OCI-LY3 (cell line): ENCODE measurements at regions not wholly inside any gene's neighbourhood (a gene's known extent, or its start where the extent isn't known, plus 50 kb on each side); places are given as distances from the start of the nearest gene placed in this dataset.

Source experiments
- H2AFZ ChIP-seq: fragments of 200-600, 300-600 bp; shearing (Covaris generic); 2 replicates; pipeline ENCODE4 v1.6.0; 2014; ENCODE audit warnings: antibody characterized with exemption, low read depth, low read length
- H3K27ac ChIP-seq: fragments of 200-600, 300-600 bp; sonication (generic); 2 replicates; pipeline ENCODE4 v1.5.1; 2014; ENCODE audit warnings: mild to moderate bottlenecking, low read length, moderate library complexity, mixed read lengths
- H3K27me3 ChIP-seq: fragments of 200-600, 300-600 bp; sonication (generic); 2 replicates; pipeline ENCODE4 v1.6.1; 2014; ENCODE audit warnings: low read depth, low read length, mixed read lengths
- H3K36me3 ChIP-seq: fragments of 200-600, 300-600 bp; sonication (generic); replicated peaks from 2 replicates; pipeline ENCODE3; 2014; ENCODE audit warnings: low read depth, low read length, mixed read lengths
- H3K4me1 ChIP-seq: fragments of 300-600, 200-600 bp; sonication (generic); 2 replicates; pipeline ENCODE4 v1.6.1; 2014; ENCODE audit warnings: low read length, mixed read lengths
- H3K4me2 ChIP-seq: fragments of 200-600, 300-600 bp; sonication (generic); 2 replicates; pipeline ENCODE4 v1.6.1; 2014; ENCODE audit warnings: low read length, mixed read lengths
- H3K4me3 ChIP-seq: fragments of 300-600, 200-600 bp; sonication (generic); 2 replicates; pipeline ENCODE4 v1.5.1; 2014; ENCODE audit warnings: antibody characterized with exemption, mild to moderate bottlenecking, low read length, moderate library complexity
- H3K79me2 ChIP-seq: fragments of 300-600, 200-600 bp; shearing (Covaris generic); 2 replicates; pipeline ENCODE4 v1.6.1; 2014; ENCODE audit warnings: mild to moderate bottlenecking, low read length, mixed read lengths
- H3K9ac ChIP-seq: fragments of 300-600, 200-600 bp; shearing (Covaris generic); 2 replicates; pipeline ENCODE4 v1.6.0; 2014; ENCODE audit warnings: mild to moderate bottlenecking, low read length, moderate library complexity
- H3K9me3 ChIP-seq: fragments of 200-600, 300-600 bp; shearing (Covaris generic); 2 replicates; pipeline ENCODE4 v1.6.1; 2014; ENCODE audit warnings: low read length, mixed read lengths; ENCODE audit not compliant: insufficient read depth
- H4K20me1 ChIP-seq: fragments of 200-600, 300-600 bp; sonication (generic); 2 replicates; pipeline ENCODE4 v1.6.1; 2016; ENCODE audit warnings: low read length, mixed read lengths; ENCODE audit not compliant: insufficient read depth
- EZH2phosphoT487 ChIP-seq: fragments of 200-600 bp; shearing (Covaris generic); IDR thresholded peaks from 2 replicates; pipeline ENCODE4 v1.6.1; 2018; ENCODE audit warnings: antibody characterized with exemption, mixed run types, low read depth
- TF ChIP-seq, protein P1 (sequence below): fragments of 200-600, 300-600 bp; sonication (generic); IDR thresholded peaks from 2 replicates; pipeline ENCODE4 v1.5.1; 2014; ENCODE audit warnings: antibody characterized with exemption, low read length, low read depth

DNA sequence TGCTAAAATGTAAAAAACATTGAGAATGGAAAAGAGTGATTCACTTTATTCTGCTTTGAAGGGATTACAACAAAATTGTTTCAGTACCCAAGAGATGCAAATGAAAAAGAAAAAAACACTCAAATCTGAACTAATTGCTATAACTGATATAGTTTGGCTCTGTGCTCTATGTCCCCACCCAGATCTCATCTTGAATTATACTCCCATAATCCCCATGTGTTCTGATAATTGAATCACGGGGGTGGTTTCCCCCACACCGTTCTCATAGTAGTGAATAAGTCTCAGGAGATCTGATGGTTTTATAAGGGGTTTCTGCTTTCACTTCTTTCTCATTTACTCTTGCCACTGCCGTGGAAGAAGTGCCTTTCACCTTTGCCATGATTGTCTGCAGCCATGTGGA is 213.6 kb upstream of the GALNTL6 start:
- Histone ChIP-seq H3K4me1 (peaks cover 6% of the 10 kb centered on the region; the same call in 1 of the 2 replicates), H3K36me3 (no peaks in the 10 kb centered on the region), H3K27me3 (no peaks in the 10 kb centered on the region), H3K4me2 (no peak overlapping the region), H4K20me1 (no peaks in the 10 kb centered on the region), H3K27ac (no peak overlapping the region), H3K9me3 (no peaks in the 10 kb centered on the region), H3K4me3 (no peak overlapping the region), H3K79me2 (no peaks in the 10 kb centered on the region), H3K9ac (no peak overlapping the region), H2AFZ (no peak overlapping the region)
- TF ChIP-seq, protein P1, sequence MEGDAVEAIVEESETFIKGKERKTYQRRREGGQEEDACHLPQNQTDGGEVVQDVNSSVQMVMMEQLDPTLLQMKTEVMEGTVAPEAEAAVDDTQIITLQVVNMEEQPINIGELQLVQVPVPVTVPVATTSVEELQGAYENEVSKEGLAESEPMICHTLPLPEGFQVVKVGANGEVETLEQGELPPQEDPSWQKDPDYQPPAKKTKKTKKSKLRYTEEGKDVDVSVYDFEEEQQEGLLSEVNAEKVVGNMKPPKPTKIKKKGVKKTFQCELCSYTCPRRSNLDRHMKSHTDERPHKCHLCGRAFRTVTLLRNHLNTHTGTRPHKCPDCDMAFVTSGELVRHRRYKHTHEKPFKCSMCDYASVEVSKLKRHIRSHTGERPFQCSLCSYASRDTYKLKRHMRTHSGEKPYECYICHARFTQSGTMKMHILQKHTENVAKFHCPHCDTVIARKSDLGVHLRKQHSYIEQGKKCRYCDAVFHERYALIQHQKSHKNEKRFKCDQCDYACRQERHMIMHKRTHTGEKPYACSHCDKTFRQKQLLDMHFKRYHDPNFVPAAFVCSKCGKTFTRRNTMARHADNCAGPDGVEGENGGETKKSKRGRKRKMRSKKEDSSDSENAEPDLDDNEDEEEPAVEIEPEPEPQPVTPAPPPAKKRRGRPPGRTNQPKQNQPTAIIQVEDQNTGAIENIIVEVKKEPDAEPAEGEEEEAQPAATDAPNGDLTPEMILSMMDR: no peak
- no peak for TF ChIP-seq EZH2phosphoT487

DNA sequence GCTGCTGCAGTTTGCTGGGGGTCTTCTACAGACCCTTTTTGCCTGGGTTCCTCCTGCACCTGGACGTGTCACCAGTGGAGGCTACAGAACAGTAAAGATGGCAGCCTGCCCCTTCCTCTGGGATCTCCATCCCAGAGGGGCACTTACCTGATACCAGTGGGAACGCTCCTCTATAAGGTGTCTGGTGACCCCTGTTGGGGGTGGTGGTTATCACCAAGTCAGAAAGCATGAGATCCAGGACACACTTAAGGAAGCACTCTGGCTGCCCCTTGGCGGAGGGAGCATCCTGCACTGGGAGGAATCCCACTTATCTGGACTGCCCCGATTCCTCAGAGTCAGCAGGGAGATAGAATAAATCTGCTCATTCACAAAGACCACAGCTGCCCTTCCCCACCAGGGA is 218.9 kb upstream of the GALNTL6 start:
- Histone ChIP-seq H3K4me3 (no peak overlapping the region), H3K9me3 (no peaks in the 10 kb centered on the region), H3K27me3 (no peaks in the 10 kb centered on the region), H3K27ac (no peak overlapping the region), H3K36me3 (no peaks in the 10 kb centered on the region), H3K9ac (no peak overlapping the region), H3K4me1 (no peaks in the 10 kb centered on the region), H3K79me2 (no peaks in the 10 kb centered on the region), H2AFZ (no peak overlapping the region), H3K4me2 (no peak overlapping the region), H4K20me1 (no peaks in the 10 kb centered on the region)
- TF ChIP-seq, protein P1: no peak
- no peak for TF ChIP-seq EZH2phosphoT487

DNA sequence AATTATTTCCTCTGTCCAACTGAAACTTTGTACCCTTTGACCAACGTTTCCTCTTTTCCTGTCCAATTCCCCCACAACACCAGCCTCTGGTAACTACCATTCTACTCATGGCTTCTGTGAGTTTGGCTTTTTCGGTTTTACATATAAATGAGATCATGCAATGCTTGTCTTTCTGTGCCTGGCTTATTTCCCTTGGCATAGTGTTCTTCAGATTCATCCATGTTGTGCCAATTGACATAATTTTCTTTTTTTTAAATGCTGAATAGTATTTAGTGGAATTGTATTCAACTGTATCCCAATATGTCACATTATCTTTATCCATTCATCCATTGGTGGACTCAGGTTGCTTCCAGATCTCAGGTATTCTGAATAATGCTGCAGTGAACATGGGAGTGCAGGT is 222.5 kb upstream of the GALNTL6 start:
- no peaks in the 10 kb centered on the region for H4K20me1 ChIP-seq
- no peaks in the 10 kb centered on the region for H3K4me1 ChIP-seq
- no peaks in the 10 kb centered on the region for H3K9me3 ChIP-seq
- no peak overlapping the region for H3K4me3 ChIP-seq
- H3K9ac ChIP-seq: no peak overlapping the region
- no peaks in the 10 kb centered on the region for H3K79me2 ChIP-seq
- H3K27ac ChIP-seq: no peak overlapping the region
- H3K4me2 ChIP-seq: no peak overlapping the region
- H3K27me3 ChIP-seq: no peaks in the 10 kb centered on the region
- TF ChIP-seq, protein P1: no peak
- TF ChIP-seq EZH2phosphoT487: no peak
- H3K36me3 ChIP-seq: no peaks in the 10 kb centered on the region
- H2AFZ ChIP-seq: no peak overlapping the region

DNA sequence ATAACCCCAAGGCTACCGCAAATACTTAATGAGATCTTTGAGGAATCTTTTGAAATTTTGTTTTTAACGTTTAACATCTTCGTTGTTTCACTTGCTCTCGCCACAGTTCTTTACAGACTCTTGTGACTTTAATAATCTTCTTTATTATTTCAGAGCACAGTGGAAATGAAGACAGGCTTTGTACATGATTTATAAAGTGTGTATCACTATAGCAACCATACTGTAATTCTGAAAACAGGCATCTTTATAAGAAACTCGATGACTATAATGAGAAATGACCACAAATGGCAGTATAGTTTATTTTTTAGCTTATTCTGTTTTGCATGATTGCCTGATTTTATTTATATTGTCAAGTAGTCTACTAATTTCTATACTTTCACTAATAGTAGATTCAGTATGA is 224.4 kb upstream of the GALNTL6 start:
- H3K4me1 ChIP-seq: no peaks in the 10 kb centered on the region
- no peaks in the 10 kb centered on the region for H3K79me2 ChIP-seq
- no peak overlapping the region for H3K27ac ChIP-seq
- no peak overlapping the region for H3K4me2 ChIP-seq
- H3K36me3 ChIP-seq: no peaks in the 10 kb centered on the region
- H3K4me3 ChIP-seq: no peak overlapping the region
- no peak overlapping the region for H2AFZ ChIP-seq
- H3K9me3 ChIP-seq: no peaks in the 10 kb centered on the region
- no peak overlapping the region for H3K9ac ChIP-seq
- H4K20me1 ChIP-seq: no peaks in the 10 kb centered on the region
- TF ChIP-seq, protein P1: no peak
- TF ChIP-seq EZH2phosphoT487: no peak
- H3K27me3 ChIP-seq: no peaks in the 10 kb centered on the region
